ENCODE measurements at regions not wholly inside any gene's neighbourhood (a gene's known extent, or its start where the extent isn't known, plus 50 kb on each side); places are given as distances from the start of the nearest gene placed in this dataset.

GRCh38 chr3:67196677-67197076, 198.6 kb downstream of the KBTBD8 start:
- H3K27me3 Mint-ChIP-seq (ENCODE audit: insufficient read depth, unreplicated experiment), result no peaks in the 10 kb centered on the region
- no peak overlapping the region for H3K4me3 Mint-ChIP-seq (ENCODE audit: unreplicated experiment)
- no peaks in the 10 kb centered on the region for H3K4me1 Mint-ChIP-seq (ENCODE audit: insufficient read depth, unreplicated experiment)
- H3K9me3 Mint-ChIP-seq (ENCODE audit: unreplicated experiment), result peaks cover 7% of the 10 kb centered on the region
- H3K27ac Mint-ChIP-seq (ENCODE audit: low read depth, unreplicated experiment), result no peak overlapping the region
- ChIA-PET POLR2A (no interaction called here), CTCF (no interaction called here)
- TF ChIP-seq CTCF (IDR thresholded peaks at IDR 0.05; ENCODE audit: unreplicated experiment), result no peak
- no TSS peak for BruUV-seq (replicated peaks)
- H3K36me3 Mint-ChIP-seq (ENCODE audit: insufficient read depth, unreplicated experiment), result no peaks in the 10 kb centered on the region
- DNase-seq (ENCODE audit: unreplicated experiment), result no peak
- intact Hi-C loops (cut with micrococcal nuclease), result no loop called here

GRCh38 chr3:67198374-67198773, 200.3 kb downstream of the KBTBD8 start:
- DNase-seq (ENCODE audit: unreplicated experiment), result no peak
- CTCF ChIA-PET, result interaction anchor here (0.5 to 0.6 kb wide), 2 partner anchors 152 to 176 kb away, joined by 3 read pairs; no protein-coding TSS in a partner anchor

GRCh38 chr3:67200618-67201017, 202.5 kb downstream of the KBTBD8 start:
- H3K36me3 Mint-ChIP-seq (ENCODE audit: insufficient read depth, unreplicated experiment), result no peaks in the 10 kb centered on the region
- H3K27me3 Mint-ChIP-seq (ENCODE audit: insufficient read depth, unreplicated experiment), result no peaks in the 10 kb centered on the region
- ChIA-PET POLR2A (no interaction called here), CTCF (interaction anchor here (0.6 kb wide), 2 partner anchors 88 to 142 kb away, joined by 3 read pairs; no protein-coding TSS in a partner anchor)
- H3K27ac Mint-ChIP-seq (ENCODE audit: low read depth, unreplicated experiment), result no peak overlapping the region
- no peak for TF ChIP-seq CTCF (IDR thresholded peaks at IDR 0.05; ENCODE audit: unreplicated experiment)
- H3K4me1 Mint-ChIP-seq (ENCODE audit: insufficient read depth, unreplicated experiment), result no peaks in the 10 kb centered on the region
- H3K4me3 Mint-ChIP-seq (ENCODE audit: unreplicated experiment), result no peak overlapping the region
- no peaks in the 10 kb centered on the region for H3K9me3 Mint-ChIP-seq (ENCODE audit: unreplicated experiment)
- DNase-seq (ENCODE audit: unreplicated experiment), result no peak
- no TSS peak for BruUV-seq (replicated peaks)
- intact Hi-C loops (cut with micrococcal nuclease), result no loop called here

More at GRCh38 chr3:67198374-67198773, 200.3 kb downstream of the KBTBD8 start:
- intact Hi-C loops (cut with micrococcal nuclease), result no loop called here
- no TSS peak for BruUV-seq (replicated peaks)
- Mint-ChIP-seq H3K27me3 (ENCODE audit: insufficient read depth, unreplicated experiment) (no peaks in the 10 kb centered on the region), H3K4me1 (ENCODE audit: insufficient read depth, unreplicated experiment) (no peaks in the 10 kb centered on the region), H3K36me3 (ENCODE audit: insufficient read depth, unreplicated experiment) (no peaks in the 10 kb centered on the region), H3K4me3 (ENCODE audit: unreplicated experiment) (no peak overlapping the region), H3K9me3 (ENCODE audit: unreplicated experiment) (no peaks in the 10 kb centered on the region), H3K27ac (ENCODE audit: low read depth, unreplicated experiment) (no peak overlapping the region)
- no peak for TF ChIP-seq CTCF (IDR thresholded peaks at IDR 0.05; ENCODE audit: unreplicated experiment)
- POLR2A ChIA-PET, result no interaction called here

- CTCF ChIA-PET, result no interaction called here
- H3K27ac Mint-ChIP-seq (ENCODE audit: low read depth, unreplicated experiment), result no peak overlapping the region
- no peak for TF ChIP-seq CTCF (IDR thresholded peaks at IDR 0.05; ENCODE audit: unreplicated experiment)
- POLR2A ChIA-PET, result no interaction called here
- H3K27me3 Mint-ChIP-seq (ENCODE audit: insufficient read depth, unreplicated experiment), result no peaks in the 10 kb centered on the region
- no peak for DNase-seq (ENCODE audit: unreplicated experiment)
- no peaks in the 10 kb centered on the region for H3K9me3 Mint-ChIP-seq (ENCODE audit: unreplicated experiment)
- no peaks in the 10 kb centered on the region for H3K4me1 Mint-ChIP-seq (ENCODE audit: insufficient read depth, unreplicated experiment)
- BruUV-seq (replicated peaks), result no TSS peak
- intact Hi-C loops (cut with micrococcal nuclease), result no loop called here
- no peaks in the 10 kb centered on the region for H3K36me3 Mint-ChIP-seq (ENCODE audit: insufficient read depth, unreplicated experiment)
- no peak overlapping the region for H3K4me3 Mint-ChIP-seq (ENCODE audit: unreplicated experiment)
These were observed 202.9 kb downstream of the KBTBD8 start for GRCh38 chr3:67201026-67201425.
